Erythroblast (primary cell): ENCODE measurements at regions not wholly inside any gene's neighbourhood (a gene's known extent, or its start where the extent isn't known, plus 50 kb on each side); places are given as distances from the start of the nearest gene placed in this dataset.
"Not testable (repeated sequence)": the region's sequence is repeated elsewhere in the genome, so short reads cannot be mapped to it uniquely, and the experiment has no call there.

Experiments used
- DNase-seq, 2 experiments: peaks; one replicate each; lab custom pipeline; 2025; lab: John Stamatoyannopoulos, UW
- GATA1 ChIP-seq: IDR thresholded peaks from 2 replicates; pipeline ENCODE4 v1.6.1; 2011; ENCODE audit warnings: low read depth, mild to moderate bottlenecking, control low read depth, low read length, moderate library complexity
- POLR2A ChIP-seq: IDR thresholded peaks from 2 replicates; pipeline ENCODE4 v1.6.1; 2011; ENCODE audit warnings: mild to moderate bottlenecking, low read length

- TF ChIP-seq POLR2A (no peak), GATA1 (no peak)
- no peak for DNase-seq
Observed at GRCh38 chr5:40220260-40220659, 459.5 kb upstream of the PTGER4 start.

- TF ChIP-seq GATA1 (no peak), POLR2A (no peak)
- no peak for DNase-seq
Observed at GRCh38 chr5:40217553-40217952, 462.2 kb upstream of the PTGER4 start.

DNA sequence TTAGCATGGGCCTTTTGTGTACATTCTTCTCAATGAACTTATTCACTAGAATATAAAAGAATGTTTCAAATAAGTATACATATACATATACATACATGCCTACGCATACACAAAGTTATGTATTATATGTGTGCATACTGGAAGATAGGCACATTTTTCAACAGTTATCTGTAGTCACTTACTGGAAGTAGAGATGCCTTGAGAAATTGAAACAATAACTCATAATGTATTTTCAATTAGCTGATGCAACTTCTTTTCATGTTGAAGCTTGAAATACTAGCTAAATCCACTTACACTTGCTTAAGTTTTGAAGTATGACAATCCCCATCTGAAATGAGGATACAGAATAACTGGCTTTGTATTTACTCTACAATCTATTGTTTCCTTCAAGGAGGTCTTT lies 469.0 kb upstream of the PTGER4 start:
- no peak for TF ChIP-seq GATA1
- no peak for TF ChIP-seq POLR2A
- no peak for DNase-seq

GRCh38 chr5:40206030-40206429 lies 473.7 kb upstream of the PTGER4 start:
- TF ChIP-seq POLR2A (no peak), GATA1 (no peak)
- DNase-seq = no peak

- DNase-seq = no peak
- TF ChIP-seq POLR2A = no peak
- no peak for TF ChIP-seq GATA1
Observed at GRCh38 chr5:40204144-40204543, 475.6 kb upstream of the PTGER4 start.

DNA sequence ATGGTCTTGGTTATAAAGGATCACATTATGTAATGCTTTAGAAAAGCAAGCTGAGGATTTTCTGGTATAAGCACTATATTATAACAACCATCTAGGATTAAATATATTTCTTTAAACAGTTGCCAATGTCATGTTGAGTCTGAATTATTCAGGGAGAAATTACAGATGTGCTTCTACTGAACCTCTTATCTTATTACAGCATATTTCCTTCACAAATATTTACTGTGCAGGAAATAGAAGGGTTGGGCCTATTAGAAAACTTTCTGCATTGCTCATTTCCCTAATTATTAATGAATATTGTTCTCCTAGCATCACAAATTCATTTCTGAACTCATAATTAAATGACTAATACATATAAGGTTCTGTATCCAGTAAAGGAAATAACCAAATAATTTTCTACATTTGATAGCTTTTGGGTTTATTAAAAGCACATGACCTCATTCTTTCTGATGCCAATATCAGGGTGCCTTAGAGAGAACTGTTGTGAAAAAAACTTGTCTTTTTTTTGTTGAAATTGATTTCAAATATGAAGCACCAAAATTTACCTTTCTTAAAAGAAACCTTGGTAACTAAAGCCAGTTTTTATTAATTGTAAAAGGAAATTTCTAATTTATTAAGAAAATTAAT lies 476.8 kb upstream of the PTGER4 start:
- TF ChIP-seq POLR2A (no peak), GATA1 (no peak)
- DNase-seq = no peak

DNA sequence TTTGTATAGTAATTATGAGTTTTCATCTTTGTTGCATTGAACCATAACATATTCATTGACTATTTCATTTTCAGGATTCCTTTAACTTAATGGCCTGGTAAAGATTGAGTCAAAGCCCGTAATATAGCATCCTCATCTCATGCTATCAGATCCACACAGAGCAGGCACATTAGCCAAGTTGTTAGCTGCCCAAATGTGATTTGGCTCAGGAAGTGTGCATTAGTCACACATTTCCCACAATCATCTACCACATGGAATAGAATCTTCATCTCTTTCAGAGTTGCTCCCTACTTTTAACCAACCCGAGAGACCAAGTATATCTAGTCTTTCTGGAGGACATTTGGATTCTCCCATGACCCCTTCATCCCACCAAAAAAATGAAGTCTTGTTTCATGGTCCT lies 481.0 kb upstream of the PTGER4 start:
- no peak for TF ChIP-seq POLR2A
- no peak for TF ChIP-seq GATA1
- DNase-seq = no peak

DNA sequence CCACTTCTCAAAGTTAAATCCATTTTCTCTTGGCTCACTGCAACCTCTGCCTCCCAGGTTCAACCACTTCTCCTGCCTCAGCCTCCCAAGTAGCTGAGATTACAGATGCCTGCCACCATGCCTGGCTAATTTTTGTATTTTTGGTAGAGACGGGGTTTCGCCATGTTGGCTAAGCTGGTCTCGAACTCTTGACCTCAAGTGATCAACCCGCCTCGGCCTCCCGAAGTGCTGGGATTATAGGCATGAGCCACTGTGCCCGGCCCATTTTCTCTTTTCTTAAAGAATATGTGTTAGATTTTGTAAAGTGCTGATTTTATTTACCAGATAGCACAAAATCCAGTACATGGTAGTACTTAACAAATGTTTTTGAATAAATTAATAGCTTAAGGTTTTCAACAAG lies 484.1 kb upstream of the PTGER4 start:
- not testable (repeated sequence) for DNase-seq

GRCh38 chr5:40191150-40191549 lies 488.6 kb upstream of the PTGER4 start:
- TF ChIP-seq GATA1 (no peak), POLR2A (no peak)

DNA sequence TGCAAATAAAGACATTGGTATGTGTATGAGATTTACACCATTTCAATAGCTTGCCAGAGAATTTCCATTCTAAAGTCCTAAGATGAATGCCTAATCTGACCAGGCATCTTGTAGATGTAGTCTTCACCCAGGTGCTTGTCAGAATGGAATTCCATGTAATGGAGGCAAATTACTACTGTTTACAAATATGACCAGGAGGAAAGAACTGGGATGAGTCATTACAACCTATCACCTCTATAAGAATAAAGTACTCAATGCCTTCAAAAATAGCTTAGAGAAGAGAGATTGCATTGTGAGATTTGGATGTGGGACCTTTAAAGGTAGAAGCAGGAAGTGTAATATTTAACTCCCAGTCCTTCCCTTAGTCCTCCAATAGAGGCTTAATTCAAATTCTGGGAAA lies 507.0 kb upstream of the PTGER4 start:
- no peak for TF ChIP-seq POLR2A
- TF ChIP-seq GATA1 = no peak
- DNase-seq = no peak

More at GRCh38 chr5:40191150-40191549, 488.6 kb upstream of the PTGER4 start:
- DNase-seq = no peak

- TF ChIP-seq POLR2A = no peak
- TF ChIP-seq GATA1 = no peak
- DNase-seq = no peak
Observed at GRCh38 chr5:40171971-40172370, 507.7 kb upstream of the PTGER4 start.

DNA sequence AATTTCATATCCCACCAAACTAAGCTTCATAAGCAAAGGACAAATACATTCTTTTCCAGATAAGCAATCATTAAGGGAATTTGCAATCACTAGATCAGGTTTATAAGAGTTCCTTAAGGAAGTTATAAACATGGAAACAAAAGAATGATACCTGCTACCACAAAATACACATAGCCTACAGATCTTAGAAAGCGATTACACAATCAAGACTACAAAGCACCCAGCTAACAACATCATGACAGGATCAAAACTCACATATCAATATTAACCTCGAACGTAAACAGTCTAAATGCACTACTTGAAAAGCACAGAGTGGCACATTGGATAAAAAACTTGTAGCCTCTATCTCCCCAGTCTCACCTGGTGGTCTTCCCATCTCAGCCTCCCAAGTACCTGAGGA lies 512.4 kb upstream of the PTGER4 start:
- TF ChIP-seq GATA1 (no peak), POLR2A (no peak)
- no peak for DNase-seq

GRCh38 chr5:40166802-40167201 lies 512.9 kb upstream of the PTGER4 start:
- TF ChIP-seq GATA1 = no peak
- TF ChIP-seq POLR2A = no peak
- no peak for DNase-seq

DNA sequence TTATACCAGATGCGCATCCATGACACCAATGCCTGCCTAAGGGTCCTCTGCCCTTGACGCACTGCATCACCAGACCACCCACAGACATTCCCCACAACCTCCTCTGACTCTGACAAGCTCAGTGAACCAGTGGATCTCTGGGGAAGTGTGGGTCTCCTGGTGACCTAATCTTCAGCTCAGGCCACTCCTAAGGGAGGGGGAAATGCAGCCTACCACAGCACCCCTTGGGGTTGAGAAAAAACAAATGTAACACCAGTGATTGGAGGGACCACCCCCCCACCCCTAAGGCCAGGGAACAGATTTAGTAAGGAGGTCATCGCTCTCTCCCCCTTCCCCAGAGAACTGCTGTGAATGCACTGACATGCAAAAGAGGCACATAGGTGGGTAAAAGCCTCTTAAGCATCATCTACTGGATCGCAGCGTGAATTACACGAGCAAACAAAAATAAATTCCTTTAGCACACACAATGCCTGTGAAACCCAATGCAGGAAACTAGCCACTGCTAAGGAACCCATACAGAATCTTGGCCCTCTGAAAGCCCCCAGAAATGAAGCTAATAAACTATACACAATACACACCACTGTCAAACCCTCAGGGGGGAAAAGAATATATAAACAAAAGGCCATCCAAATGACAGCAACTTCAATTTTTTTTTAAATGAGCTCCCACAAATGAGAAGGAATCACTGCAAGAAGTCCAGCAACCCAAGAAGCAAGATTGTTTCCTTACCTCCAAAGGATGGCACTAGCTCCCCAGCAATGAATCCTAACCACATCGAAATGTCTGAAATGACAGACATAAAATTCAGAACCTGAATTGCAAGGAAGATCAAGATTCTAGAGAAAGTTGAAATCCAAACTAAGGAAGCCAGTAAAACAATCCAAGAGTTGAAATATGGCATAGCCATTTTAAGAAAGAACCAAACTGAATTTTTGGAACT lies 513.7 kb upstream of the PTGER4 start:
- TF ChIP-seq POLR2A (no peak), GATA1 (no peak)
- DNase-seq = no peak
